PC-3 (cell line): ENCODE measurements at regions not wholly inside any gene's neighbourhood (a gene's known extent, or its start where the extent isn't known, plus 50 kb on each side); places are given as distances from the start of the nearest gene placed in this dataset.

ENCODE experiments used
- ATAC-seq: fragments of 200-7000 bp; cut with Tn5 transposase; 2 replicates; pipeline ENCODE4 v1.9.1; 2020; ENCODE audit warnings: mild to moderate bottlenecking, moderate library complexity
- BruUV-seq: library from RNA; stranded (reverse); fragments of 400-500 nt; replicated peaks from 2 replicates; lab custom pipeline; 2021; lab: Mats Ljungman, UMichigan
- CTCF ChIA-PET: fragments of 300-600 bp; sonication (Branson Sonifier 250); formaldehyde crosslinking; loops from one replicate; lab custom pipeline; 2022; ENCODE audit warnings: antibody characterized with exemption; lab: Charles Lee
- POLR2A ChIA-PET: fragments of 300-600 bp; sonication (Branson Sonifier 250); formaldehyde crosslinking; loops from one replicate; lab custom pipeline; 2022; ENCODE audit warnings: antibody characterized with exemption; ENCODE audit not compliant: unreplicated experiment; lab: Charles Lee
- DNase-seq: peaks from one replicate; pipeline ENCODE4 v3.0.0-alpha.2; 2015
- H2AFZ ChIP-seq: fragments of 300-600 bp; sonication (generic); 2 replicates; pipeline ENCODE4 v1.6.0; 2016; ENCODE audit warnings: antibody characterized with exemption, low read length
- H3F3A ChIP-seq: fragments of 300-600 bp; sonication (generic); one replicate; pipeline ENCODE4 v1.6.0; 2017; ENCODE audit warnings: antibody characterized with exemption, low read length, control low read depth, mild to moderate bottlenecking; ENCODE audit not compliant: unreplicated experiment
- H3K27ac ChIP-seq: fragments of 300-600 bp; sonication (generic); 2 replicates; pipeline ENCODE4 v1.5.1; 2016; ENCODE audit warnings: mild to moderate bottlenecking, low read length
- H3K27me3 ChIP-seq: fragments of 300-600 bp; sonication (generic); 2 replicates; pipeline ENCODE4 v1.6.1; 2016; ENCODE audit warnings: low read length, mixed read lengths
- H3K36me3 ChIP-seq: fragments of 300-600 bp; sonication (generic); 2 replicates; pipeline ENCODE4 v1.6.1; 2016; ENCODE audit warnings: low read depth, mixed run types, low read length, mixed read lengths
- H3K4me1 ChIP-seq: fragments of 300-600 bp; sonication (generic); 2 replicates; pipeline ENCODE4 v1.5.1; 2016; ENCODE audit warnings: low read length; ENCODE audit not compliant: insufficient read depth
- H3K4me2 ChIP-seq: fragments of 300-600 bp; sonication (generic); 2 replicates; pipeline ENCODE4 v1.6.0; 2016; ENCODE audit warnings: low read length
- H3K4me3 ChIP-seq: fragments of 300-600 bp; sonication (generic); 2 replicates; pipeline ENCODE4 v1.5.1; 2016; ENCODE audit warnings: mild to moderate bottlenecking, low read length, mixed read lengths
- H3K79me2 ChIP-seq: fragments of 300-600 bp; sonication (generic); 2 replicates; pipeline ENCODE4 v1.6.1; 2017; ENCODE audit warnings: low read length, mixed read lengths
- H3K9ac ChIP-seq: fragments of 300-600 bp; sonication (generic); 2 replicates; pipeline ENCODE4 v1.6.0; 2016; ENCODE audit warnings: mild to moderate bottlenecking, low read length
- H3K9me2 ChIP-seq: fragments of 300-600 bp; sonication (generic); replicated peaks from 2 replicates; pipeline ENCODE4 v1.6.1; 2016; ENCODE audit warnings: mixed run types, low read length, mixed read lengths
- H3K9me3 ChIP-seq: fragments of 300-600 bp; sonication (generic); 2 replicates; pipeline ENCODE4 v1.6.1; 2016; ENCODE audit warnings: low read length, mixed read lengths
- H4K20me1 ChIP-seq: fragments of 300-600 bp; sonication (generic); 2 replicates; pipeline ENCODE4 v1.6.1; 2016; ENCODE audit warnings: low read length, mixed read lengths
- EZH2 ChIP-seq: fragments of 300-600 bp; sonication (generic); IDR thresholded peaks from one replicate; pipeline ENCODE4 v1.6.1; 2017; ENCODE audit warnings: antibody characterized with exemption, mild to moderate bottlenecking, low read length; ENCODE audit not compliant: unreplicated experiment
- EZH2phosphoT487 ChIP-seq: fragments of 300-600 bp; sonication (generic); IDR thresholded peaks from 2 replicates; pipeline ENCODE4 v1.6.1; 2018; ENCODE audit warnings: mild to moderate bottlenecking, antibody characterized with exemption, low read length, borderline replicate concordance
- intact Hi-C: fragments of 100-400 bp; cut with micrococcal nuclease; formaldehyde crosslinking; loops from 2 replicates; pipeline ENCODE4 v1.9.0; 2023
- TF ChIP-seq, protein P1 (sequence below): fragments of 300-600 bp; sonication (generic); conservative IDR thresholded peaks from 2 replicates; pipeline ENCODE4 v1.5.1; 2017; ENCODE audit warnings: antibody characterized with exemption, low read depth, mild to moderate bottlenecking, low read length

DNA sequence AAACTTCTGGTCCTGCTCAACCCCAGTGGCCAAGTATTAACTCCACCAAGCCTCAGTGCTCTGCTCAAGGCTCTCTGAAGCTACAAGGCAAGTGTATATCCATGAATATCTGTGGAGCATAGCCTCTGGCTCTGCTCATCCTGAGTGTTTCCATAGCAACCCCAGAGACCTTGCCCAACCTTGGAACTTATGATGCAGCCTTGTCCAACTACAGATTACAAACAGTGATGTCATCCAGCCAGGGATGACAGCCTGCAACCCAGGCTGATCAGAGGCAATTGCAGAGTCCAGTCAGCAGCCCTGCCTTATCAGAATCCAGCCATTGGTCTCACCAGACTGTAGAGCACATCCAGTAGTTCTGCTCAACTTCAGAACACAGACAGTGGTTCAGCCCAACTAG, 65.5 kb upstream of the SPACA1 start:
- peaks cover 15% of the 10 kb centered on the region for H3K27me3 ChIP-seq
- H3K27ac ChIP-seq = no peak overlapping the region
- TF ChIP-seq, protein P1, sequence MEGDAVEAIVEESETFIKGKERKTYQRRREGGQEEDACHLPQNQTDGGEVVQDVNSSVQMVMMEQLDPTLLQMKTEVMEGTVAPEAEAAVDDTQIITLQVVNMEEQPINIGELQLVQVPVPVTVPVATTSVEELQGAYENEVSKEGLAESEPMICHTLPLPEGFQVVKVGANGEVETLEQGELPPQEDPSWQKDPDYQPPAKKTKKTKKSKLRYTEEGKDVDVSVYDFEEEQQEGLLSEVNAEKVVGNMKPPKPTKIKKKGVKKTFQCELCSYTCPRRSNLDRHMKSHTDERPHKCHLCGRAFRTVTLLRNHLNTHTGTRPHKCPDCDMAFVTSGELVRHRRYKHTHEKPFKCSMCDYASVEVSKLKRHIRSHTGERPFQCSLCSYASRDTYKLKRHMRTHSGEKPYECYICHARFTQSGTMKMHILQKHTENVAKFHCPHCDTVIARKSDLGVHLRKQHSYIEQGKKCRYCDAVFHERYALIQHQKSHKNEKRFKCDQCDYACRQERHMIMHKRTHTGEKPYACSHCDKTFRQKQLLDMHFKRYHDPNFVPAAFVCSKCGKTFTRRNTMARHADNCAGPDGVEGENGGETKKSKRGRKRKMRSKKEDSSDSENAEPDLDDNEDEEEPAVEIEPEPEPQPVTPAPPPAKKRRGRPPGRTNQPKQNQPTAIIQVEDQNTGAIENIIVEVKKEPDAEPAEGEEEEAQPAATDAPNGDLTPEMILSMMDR = no peak
- TF ChIP-seq EZH2 (no peak), EZH2phosphoT487 (no peak)
- no peak overlapping the region for H3K9ac ChIP-seq
- H3K9me2 ChIP-seq = no peaks in the 10 kb centered on the region
- H3K4me2 ChIP-seq = no peak overlapping the region
- H2AFZ ChIP-seq = no peak overlapping the region
- H3F3A ChIP-seq = no peaks in the 10 kb centered on the region
- no peaks in the 10 kb centered on the region for H3K9me3 ChIP-seq
- ATAC-seq (no peak), DNase-seq (no peak)
- CTCF ChIA-PET = no interaction called here
- no peaks in the 10 kb centered on the region for H3K36me3 ChIP-seq
- H3K4me1 ChIP-seq = no peaks in the 10 kb centered on the region
- POLR2A ChIA-PET = no interaction called here
- no peaks in the 10 kb centered on the region for H3K79me2 ChIP-seq
- BruUV-seq = no TSS peak
- no peaks in the 10 kb centered on the region for H4K20me1 ChIP-seq
- H3K4me3 ChIP-seq = no peak overlapping the region
- intact Hi-C loops = no loop called here

DNA sequence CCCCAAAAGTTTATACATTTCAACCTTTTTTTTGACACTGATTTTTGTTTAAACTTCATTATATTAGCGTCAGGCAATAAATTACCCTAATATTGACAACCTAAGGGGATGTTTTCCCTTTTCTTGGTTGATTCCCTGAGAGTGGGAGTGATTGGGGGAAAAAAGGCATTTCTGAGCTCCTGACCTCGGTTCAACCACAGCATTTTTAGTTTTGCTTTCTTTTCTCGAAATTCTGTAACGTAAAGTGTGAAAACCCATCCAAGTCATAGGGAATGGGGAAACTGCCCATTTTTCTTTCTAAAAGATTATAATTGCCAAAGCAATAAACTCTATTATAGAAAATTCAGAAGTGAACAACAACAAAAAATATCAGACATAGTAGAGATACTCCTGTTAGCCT, 67.9 kb upstream of the SPACA1 start:
- TF ChIP-seq EZH2 (no peak), EZH2phosphoT487 (no peak)
- TF ChIP-seq, protein P1 = no peak
- Histone ChIP-seq H3K4me2 (no peak overlapping the region), H3K9me3 (no peaks in the 10 kb centered on the region), H3K36me3 (no peaks in the 10 kb centered on the region), H4K20me1 (no peaks in the 10 kb centered on the region), H3K27ac (no peak overlapping the region), H2AFZ (no peak overlapping the region), H3K9me2 (no peaks in the 10 kb centered on the region), H3K79me2 (no peaks in the 10 kb centered on the region), H3K27me3 (peaks cover 19% of the 10 kb centered on the region), H3F3A (no peaks in the 10 kb centered on the region), H3K4me3 (no peak overlapping the region), H3K4me1 (no peaks in the 10 kb centered on the region), H3K9ac (no peak overlapping the region)
- ChIA-PET POLR2A (no interaction called here), CTCF (no interaction called here)
- DNase-seq (no peak), ATAC-seq (no peak)
- no TSS peak for BruUV-seq
- intact Hi-C loops = no loop called here

DNA sequence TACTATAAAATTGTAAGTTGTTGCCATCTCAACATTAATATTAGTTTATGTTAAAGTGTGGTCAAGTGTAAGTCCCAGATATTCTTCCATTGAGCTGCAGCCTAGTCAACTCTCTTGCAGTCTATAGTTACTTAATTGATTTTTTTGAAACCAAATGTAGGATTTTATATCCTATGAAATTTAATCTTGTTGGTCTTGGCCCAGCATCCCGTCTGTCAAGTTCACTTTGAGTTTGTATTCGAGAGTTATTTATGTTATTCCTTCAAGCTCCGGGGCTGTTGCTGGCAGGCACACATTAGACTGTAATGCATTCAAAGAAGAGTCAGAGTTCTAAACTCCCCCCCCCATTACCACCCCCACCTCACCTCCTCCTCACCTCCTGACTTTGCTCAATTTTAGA, 71.0 kb upstream of the SPACA1 start:
- no peaks in the 10 kb centered on the region for H3K9me3 ChIP-seq
- H3K27ac ChIP-seq = no peak overlapping the region
- no peak overlapping the region for H3K4me2 ChIP-seq
- H3K9ac ChIP-seq = no peak overlapping the region
- no TSS peak for BruUV-seq
- ATAC-seq (no peak), DNase-seq (no peak)
- H3K27me3 ChIP-seq = peaks cover 15% of the 10 kb centered on the region
- no peak overlapping the region for H3K4me3 ChIP-seq
- H3K79me2 ChIP-seq = no peaks in the 10 kb centered on the region
- intact Hi-C loops = no loop called here
- CTCF ChIA-PET = no interaction called here
- H2AFZ ChIP-seq = no peak overlapping the region
- POLR2A ChIA-PET = no interaction called here
- H3K4me1 ChIP-seq = no peaks in the 10 kb centered on the region
- no peaks in the 10 kb centered on the region for H4K20me1 ChIP-seq
- no peaks in the 10 kb centered on the region for H3K36me3 ChIP-seq
- TF ChIP-seq EZH2phosphoT487 = no peak
- TF ChIP-seq, protein P1 = no peak
- no peak for TF ChIP-seq EZH2
- H3F3A ChIP-seq = no peaks in the 10 kb centered on the region
- H3K9me2 ChIP-seq = no peaks in the 10 kb centered on the region
